ENCODE measurements at regions not wholly inside any gene's neighbourhood (a gene's known extent, or its start where the extent isn't known, plus 50 kb on each side); places are given as distances from the start of the nearest gene placed in this dataset.

DNA sequence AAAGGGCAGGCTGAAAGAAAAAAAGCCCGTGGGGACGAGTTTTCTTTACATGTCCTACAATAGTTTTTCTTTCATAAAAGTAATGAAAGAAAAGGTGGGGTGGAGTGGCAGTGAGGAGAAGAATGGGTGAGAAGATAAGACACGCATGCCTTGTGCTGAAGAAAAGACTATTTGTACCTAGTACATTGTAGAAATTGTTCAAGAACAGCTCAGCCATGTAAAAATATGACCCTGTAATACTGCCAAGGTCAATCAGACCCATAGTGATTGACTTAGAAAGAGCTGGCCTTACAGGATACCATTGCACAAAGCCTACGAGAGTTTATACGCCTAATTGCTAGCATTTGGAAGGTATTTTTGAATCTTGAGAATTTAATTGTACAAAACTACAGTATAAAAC, 126.0 kb upstream of the NRIP1 start:
- TF ChIP-seq, protein P1, sequence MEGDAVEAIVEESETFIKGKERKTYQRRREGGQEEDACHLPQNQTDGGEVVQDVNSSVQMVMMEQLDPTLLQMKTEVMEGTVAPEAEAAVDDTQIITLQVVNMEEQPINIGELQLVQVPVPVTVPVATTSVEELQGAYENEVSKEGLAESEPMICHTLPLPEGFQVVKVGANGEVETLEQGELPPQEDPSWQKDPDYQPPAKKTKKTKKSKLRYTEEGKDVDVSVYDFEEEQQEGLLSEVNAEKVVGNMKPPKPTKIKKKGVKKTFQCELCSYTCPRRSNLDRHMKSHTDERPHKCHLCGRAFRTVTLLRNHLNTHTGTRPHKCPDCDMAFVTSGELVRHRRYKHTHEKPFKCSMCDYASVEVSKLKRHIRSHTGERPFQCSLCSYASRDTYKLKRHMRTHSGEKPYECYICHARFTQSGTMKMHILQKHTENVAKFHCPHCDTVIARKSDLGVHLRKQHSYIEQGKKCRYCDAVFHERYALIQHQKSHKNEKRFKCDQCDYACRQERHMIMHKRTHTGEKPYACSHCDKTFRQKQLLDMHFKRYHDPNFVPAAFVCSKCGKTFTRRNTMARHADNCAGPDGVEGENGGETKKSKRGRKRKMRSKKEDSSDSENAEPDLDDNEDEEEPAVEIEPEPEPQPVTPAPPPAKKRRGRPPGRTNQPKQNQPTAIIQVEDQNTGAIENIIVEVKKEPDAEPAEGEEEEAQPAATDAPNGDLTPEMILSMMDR (IDR thresholded peaks at IDR 0.05; ENCODE audit: extremely low read depth, missing control alignments) = no peak
- DNase-seq (ENCODE audit: low spot score) = no peak

DNA sequence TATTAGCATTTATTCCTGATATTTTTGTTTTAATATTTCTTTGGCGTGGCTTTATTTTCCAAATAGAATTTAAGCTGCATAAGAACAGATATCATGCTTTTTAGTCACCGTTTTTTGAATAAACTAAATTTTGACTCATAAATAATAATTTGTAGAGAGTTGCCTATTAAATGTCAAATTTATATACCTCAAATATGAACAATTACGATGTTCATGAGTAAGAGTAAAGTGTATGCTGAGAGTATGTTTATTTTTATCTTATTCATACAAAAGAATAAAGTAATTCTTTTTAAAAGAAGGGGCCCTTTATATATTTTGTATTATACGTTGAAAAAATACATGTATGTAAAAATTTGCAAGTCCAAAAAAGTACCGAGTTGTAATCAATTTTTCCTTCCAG, 126.5 kb upstream of the NRIP1 start:
- DNase-seq (ENCODE audit: low spot score) = no peak
- TF ChIP-seq, protein P1 (IDR thresholded peaks at IDR 0.05; ENCODE audit: extremely low read depth, missing control alignments) = no peak

DNA sequence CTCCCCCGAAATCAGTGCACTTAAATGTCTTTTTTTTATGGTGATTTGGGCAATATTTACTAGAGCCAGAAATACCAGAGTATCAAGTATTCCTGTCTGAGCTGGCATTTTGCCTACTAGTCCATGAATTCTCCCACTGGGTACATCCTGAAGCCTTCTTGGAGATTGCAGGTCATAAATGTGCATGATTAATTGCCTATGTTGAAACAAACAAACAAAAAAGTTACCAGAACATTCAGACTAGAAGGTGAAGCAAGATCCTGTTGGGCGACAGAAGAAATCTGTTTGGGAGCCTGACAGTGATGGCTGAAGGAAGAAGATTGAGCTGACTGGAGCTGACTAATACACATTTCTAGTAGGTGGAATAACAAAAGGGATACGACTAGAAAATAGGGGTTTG, 127.4 kb upstream of the NRIP1 start:
- no peak for DNase-seq (ENCODE audit: low spot score)
- TF ChIP-seq, protein P1 (IDR thresholded peaks at IDR 0.05; ENCODE audit: extremely low read depth, missing control alignments) = no peak

DNA sequence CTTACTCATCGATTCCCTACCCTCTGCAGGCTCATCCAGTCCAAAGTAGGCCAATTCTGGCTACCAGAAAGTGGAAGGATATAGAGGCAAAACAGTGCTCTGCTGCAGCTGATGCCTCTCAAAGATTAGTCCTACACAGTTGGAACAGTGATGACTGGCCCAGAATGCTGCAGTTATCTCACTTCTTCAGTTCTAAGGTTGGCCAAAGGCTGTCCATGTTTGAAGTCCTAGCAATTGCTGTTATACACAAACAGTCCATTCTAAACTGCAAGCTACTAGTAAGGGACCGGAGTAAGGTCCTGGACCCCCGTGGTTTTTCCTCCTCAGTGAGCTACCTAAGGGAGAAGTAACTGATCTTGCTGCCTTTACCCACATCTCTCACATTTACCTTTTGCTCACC, 129.1 kb upstream of the NRIP1 start:
- DNase-seq (ENCODE audit: low spot score) = no peak
- TF ChIP-seq, protein P1 (IDR thresholded peaks at IDR 0.05; ENCODE audit: extremely low read depth, missing control alignments) = no peak

DNA sequence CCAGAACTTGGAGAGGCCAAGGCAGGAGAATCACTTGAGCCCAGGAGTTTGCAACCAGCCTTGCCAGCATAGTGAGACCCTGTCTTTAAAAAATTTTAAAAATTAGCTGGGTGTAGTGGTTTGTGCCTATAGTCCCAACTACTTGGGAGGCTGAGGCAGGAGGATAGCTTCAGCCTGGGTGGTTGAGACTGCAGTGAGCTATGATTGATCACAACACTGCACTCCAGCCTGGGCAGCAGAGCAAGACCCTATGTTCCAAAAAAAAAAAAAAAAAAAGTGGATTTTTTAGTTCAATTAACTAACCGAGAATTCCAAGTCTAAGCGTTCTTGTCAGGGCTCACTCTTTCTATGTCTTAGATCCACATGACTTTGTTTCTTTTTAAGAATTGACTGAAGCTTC, 130.3 kb upstream of the NRIP1 start:
- TF ChIP-seq, protein P1 (IDR thresholded peaks at IDR 0.05; ENCODE audit: extremely low read depth, missing control alignments) = no peak
- no peak for DNase-seq (ENCODE audit: low spot score)

DNA sequence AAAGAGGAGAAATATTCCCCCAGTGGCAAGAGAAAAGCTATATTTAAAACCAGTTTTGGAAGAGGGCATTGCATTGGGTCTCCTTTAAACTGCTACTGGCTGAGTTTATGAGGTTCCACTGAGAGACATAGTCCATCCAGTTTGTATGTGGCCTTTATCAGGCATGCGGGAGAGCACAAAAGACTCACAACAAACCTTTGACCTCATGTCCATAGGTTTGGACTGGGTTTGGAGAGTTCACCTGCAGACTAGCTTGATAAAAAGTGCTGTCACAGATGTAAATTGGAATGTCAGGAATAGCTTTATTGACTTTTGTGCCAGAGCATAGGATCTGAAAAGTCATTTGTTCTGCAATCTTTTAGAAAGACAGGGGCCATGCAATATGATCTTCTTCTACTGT, 131.0 kb upstream of the NRIP1 start:
- no peak for DNase-seq (ENCODE audit: low spot score)
- TF ChIP-seq, protein P1 (IDR thresholded peaks at IDR 0.05; ENCODE audit: extremely low read depth, missing control alignments) = no peak

DNA sequence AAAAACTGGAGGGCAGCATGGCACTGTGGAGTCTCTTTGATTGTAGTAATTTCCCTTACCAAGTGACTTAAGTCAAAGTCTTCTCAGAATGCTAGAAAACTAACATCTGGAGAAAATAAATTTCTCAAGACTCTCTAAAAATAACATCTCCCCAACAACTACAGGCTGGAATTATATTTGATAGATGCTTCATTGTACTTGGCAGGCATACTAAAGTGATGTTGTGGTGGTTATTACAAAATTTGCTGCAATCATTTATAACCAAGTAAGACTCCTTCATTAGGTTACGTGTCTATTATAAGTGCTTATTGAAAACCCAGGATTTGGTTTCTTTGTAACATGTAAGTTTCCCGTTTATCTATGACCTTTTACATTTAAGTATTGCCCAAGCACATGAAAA, 132.9 kb upstream of the NRIP1 start:
- TF ChIP-seq, protein P1 (IDR thresholded peaks at IDR 0.05; ENCODE audit: extremely low read depth, missing control alignments) = no peak
- DNase-seq (ENCODE audit: low spot score) = no peak

All from GM20000 (cell line).